GM23248 (cell line): ENCODE measurements at regions not wholly inside any gene's neighbourhood (a gene's known extent, or its start where the extent isn't known, plus 50 kb on each side); places are given as distances from the start of the nearest gene placed in this dataset.

Experiments used
- DNase-seq: peaks from one replicate; pipeline ENCODE4 v3.0.0-alpha.2; 2015
- H2AFZ ChIP-seq: fragments of 200-600 bp; sonication (generic); 2 replicates; pipeline ENCODE4 v1.6.1; 2016; ENCODE audit warnings: antibody characterized with exemption
- H3F3A ChIP-seq: fragments of 200-600 bp; sonication (generic); 2 replicates; pipeline ENCODE4 v1.6.1; 2016; ENCODE audit warnings: mild to moderate bottlenecking, antibody characterized with exemption, mixed run types; ENCODE audit not compliant: insufficient read depth
- H3K27ac ChIP-seq: fragments of 200-600 bp; sonication (generic); 2 replicates; pipeline ENCODE4 v1.5.1; 2016; ENCODE audit warnings: mild to moderate bottlenecking
- H3K27me3 ChIP-seq: fragments of 200-600 bp; sonication (generic); replicated peaks from 2 replicates; pipeline ENCODE4 v1.6.1; 2016; ENCODE audit warnings: mild to moderate bottlenecking; ENCODE audit not compliant: insufficient read depth
- H3K36me3 ChIP-seq: fragments of 200-600 bp; sonication (generic); 2 replicates; pipeline ENCODE4 v1.6.1; 2016; ENCODE audit warnings: low read depth, mild to moderate bottlenecking
- H3K4me1 ChIP-seq: fragments of 200-600 bp; sonication (generic); 2 replicates; pipeline ENCODE4 v1.6.1; 2016; ENCODE audit warnings: mild to moderate bottlenecking; ENCODE audit not compliant: insufficient read depth
- H3K4me2 ChIP-seq: fragments of 200-600 bp; sonication (generic); one replicate; pipeline ENCODE4 v1.6.1; 2016; ENCODE audit warnings: mild to moderate bottlenecking; ENCODE audit not compliant: unreplicated experiment
- H3K4me3 ChIP-seq: fragments of 200-600 bp; sonication (generic); 2 replicates; pipeline ENCODE4 v1.5.1; 2016; ENCODE audit warnings: mild to moderate bottlenecking
- H3K79me2 ChIP-seq: fragments of 200-600 bp; sonication (generic); 2 replicates; pipeline ENCODE4 v1.6.1; 2016; ENCODE audit warnings: mild to moderate bottlenecking; ENCODE audit not compliant: insufficient read depth
- H3K9ac ChIP-seq: fragments of 200-600 bp; sonication (generic); 2 replicates; pipeline ENCODE4 v1.6.1; 2016; ENCODE audit warnings: mild to moderate bottlenecking
- H3K9me2 ChIP-seq: fragments of 200-600 bp; sonication (generic); 2 replicates; pipeline ENCODE4 v1.6.1; 2016; ENCODE audit warnings: mixed run types, mild to moderate bottlenecking, moderate library complexity; ENCODE audit not compliant: insufficient read depth
- H3K9me3 ChIP-seq: fragments of 200-600 bp; sonication (generic); one replicate; pipeline ENCODE4 v1.6.1; 2017; ENCODE audit warnings: low read depth
- H4K20me1 ChIP-seq: fragments of 200-600 bp; sonication (generic); 2 replicates; pipeline ENCODE4 v1.6.0; 2016; ENCODE audit not compliant: insufficient read depth
- EZH2 ChIP-seq: fragments of 200-600 bp; sonication (generic); IDR thresholded peaks from 2 replicates; pipeline ENCODE4 v1.6.1; 2018; ENCODE audit warnings: antibody characterized with exemption, mild to moderate bottlenecking; ENCODE audit not compliant: insufficient read depth, poor library complexity, severe bottlenecking
- EZH2phosphoT487 ChIP-seq: fragments of 200-600 bp; sonication (generic); IDR thresholded peaks from 2 replicates; pipeline ENCODE4 v1.6.1; 2018; ENCODE audit warnings: antibody characterized with exemption, moderate library complexity, mild to moderate bottlenecking, low read depth; ENCODE audit not compliant: insufficient read depth
- WGBS, 2 experiments: methylation state at CpG; one replicate each; pipeline ENCODE4 v1.1.6; 2015 to 2017; ENCODE audit warnings: low lambda C conversion rate in 2 of 2, low coverage in 1 of 2; ENCODE audit errors: missing lambda C conversion rate in 2 of 2; 5-methylcytosine and 5-hydroxymethylcytosine counted together
- in situ Hi-C: fragments of 300-500 bp; cut with MboI; formaldehyde crosslinking; loops from 2 replicates; pipeline ENCODE4 v1.15.0; 2020

DNA sequence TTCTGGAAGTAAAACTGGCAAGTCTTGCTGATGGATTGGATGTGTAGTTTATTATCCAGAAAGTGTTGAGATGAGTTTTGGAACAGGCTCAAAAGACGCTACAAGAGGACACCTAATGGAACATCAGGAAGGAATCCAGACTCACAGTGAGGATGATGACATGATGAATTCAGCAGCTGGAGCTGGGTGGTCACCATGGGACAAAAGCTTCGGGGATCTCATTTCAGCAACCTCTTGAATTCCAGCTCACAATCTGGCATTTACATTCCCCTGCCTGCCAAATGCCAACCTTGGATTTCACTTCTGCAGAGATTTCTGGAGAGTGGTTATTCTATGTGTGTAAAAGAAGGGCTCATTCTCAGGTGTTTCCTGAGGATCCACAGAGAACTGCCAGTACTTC lies 288.0 kb upstream of the TMTC4 start:
- Histone ChIP-seq H3K9me3 (no peaks in the 10 kb centered on the region), H2AFZ (no peak overlapping the region), H3K9ac (no peak overlapping the region), H3K27ac (no peak overlapping the region), H3K36me3 (no peaks in the 10 kb centered on the region), H4K20me1 (no peaks in the 10 kb centered on the region), H3K4me1 (no peaks in the 10 kb centered on the region), H3K79me2 (no peaks in the 10 kb centered on the region), H3K4me3 (no peak overlapping the region), H3K27me3 (no peaks in the 10 kb centered on the region; the same call in 1 of the 2 replicates), H3K4me2 (no peak overlapping the region), H3F3A (no peaks in the 10 kb centered on the region), H3K9me2 (no peaks in the 10 kb centered on the region)
- in situ Hi-C loops: no loop called here
- 0% methylated on average over 2 of the region's 2 CpGs for WGBS, 2 experiments
- DNase-seq: no peak
- TF ChIP-seq EZH2phosphoT487 (no peak), EZH2 (no peak)

GRCh38 chr13:100961186-100961585 lies 286.6 kb upstream of the TMTC4 start:
- no peak overlapping the region for H3K27ac ChIP-seq
- no peaks in the 10 kb centered on the region for H3K79me2 ChIP-seq
- no peaks in the 10 kb centered on the region for H3K9me3 ChIP-seq
- no peak for DNase-seq
- in situ Hi-C loops: no loop called here
- TF ChIP-seq EZH2 (no peak), EZH2phosphoT487 (no peak)
- no peak overlapping the region for H3K4me3 ChIP-seq
- WGBS, 2 experiments: 72 to 74% methylated on average over 7 of the region's 7 CpGs
- no peak overlapping the region for H3K4me2 ChIP-seq
- H3K36me3 ChIP-seq: no peaks in the 10 kb centered on the region
- no peaks in the 10 kb centered on the region for H3K4me1 ChIP-seq
- H3K9me2 ChIP-seq: no peaks in the 10 kb centered on the region
- no peak overlapping the region for H3K9ac ChIP-seq
- no peaks in the 10 kb centered on the region for H4K20me1 ChIP-seq
- H3F3A ChIP-seq: no peaks in the 10 kb centered on the region
- H2AFZ ChIP-seq: no peak overlapping the region
- H3K27me3 ChIP-seq: no peaks in the 10 kb centered on the region; the same call in 1 of the 2 replicates

- Histone ChIP-seq H3K9me3 (no peaks in the 10 kb centered on the region), H3K9ac (no peak overlapping the region), H3K4me2 (no peak overlapping the region), H3F3A (no peaks in the 10 kb centered on the region), H3K79me2 (no peaks in the 10 kb centered on the region), H3K4me3 (no peak overlapping the region), H3K27ac (no peak overlapping the region), H3K9me2 (no peaks in the 10 kb centered on the region), H3K27me3 (no peaks in the 10 kb centered on the region; the same call in 1 of the 2 replicates), H3K36me3 (no peaks in the 10 kb centered on the region), H4K20me1 (no peaks in the 10 kb centered on the region), H2AFZ (no peak overlapping the region), H3K4me1 (no peaks in the 10 kb centered on the region)
- TF ChIP-seq EZH2phosphoT487 (no peak), EZH2 (no peak)
- 31 to 38% methylated on average over 5 of the region's 5 CpGs for WGBS, 2 experiments
- no peak for DNase-seq
- in situ Hi-C loops: no loop called here
Observed at GRCh38 chr13:100958831-100959230, 284.2 kb upstream of the TMTC4 start.

- Histone ChIP-seq H3K36me3 (no peaks in the 10 kb centered on the region), H3K9me3 (no peaks in the 10 kb centered on the region), H3K27me3 (no peaks in the 10 kb centered on the region; the same call in 1 of the 2 replicates), H3K9ac (no peak overlapping the region), H2AFZ (no peak overlapping the region), H3K4me2 (no peak overlapping the region), H3F3A (no peaks in the 10 kb centered on the region), H3K4me3 (no peak overlapping the region), H3K9me2 (no peaks in the 10 kb centered on the region), H3K27ac (no peak overlapping the region), H3K4me1 (no peaks in the 10 kb centered on the region), H4K20me1 (no peaks in the 10 kb centered on the region), H3K79me2 (no peaks in the 10 kb centered on the region)
- TF ChIP-seq EZH2phosphoT487 (no peak), EZH2 (no peak)
- DNase-seq: no peak
- in situ Hi-C loops: no loop called here
- 46 to 48% methylated on average over 4 of the region's 4 CpGs for WGBS, 2 experiments
Observed at GRCh38 chr13:100957741-100958140, 283.1 kb upstream of the TMTC4 start.
